PFSK-1 (cell line): ENCODE measurements at regions not wholly inside any gene's neighbourhood (a gene's known extent, or its start where the extent isn't known, plus 50 kb on each side); places are given as distances from the start of the nearest gene placed in this dataset.

ENCODE experiments used
- FOXP2 ChIP-seq: optimal IDR thresholded peaks from 2 replicates; pipeline ENCODE3; 2011; ENCODE audit warnings: borderline replicate concordance, control low read depth, inconsistent platforms; ENCODE audit not compliant: insufficient read depth; ENCODE audit errors: extremely low read length, extremely low read depth
- POLR2AphosphoS5 ChIP-seq: IDR thresholded peaks from 2 replicates; pipeline ENCODE4 v1.6.1; 2012; ENCODE audit warnings: low read depth, mild to moderate bottlenecking, control low read depth, low read length, moderate library complexity
- SIN3A ChIP-seq: IDR thresholded peaks from 2 replicates; pipeline ENCODE4 v1.6.1; 2012; ENCODE audit warnings: mild to moderate bottlenecking, low read length, moderate library complexity, borderline replicate concordance; ENCODE audit not compliant: insufficient read depth
- TAF1 ChIP-seq: IDR thresholded peaks from 2 replicates; pipeline ENCODE4 v1.6.1; 2012; ENCODE audit warnings: low read length, control low read depth, borderline replicate concordance; ENCODE audit not compliant: insufficient read depth
- TF ChIP-seq, protein P1 (sequence below), 2 experiments: IDR thresholded peaks; 2 replicates each; pipeline versions ENCODE4 v1.6.1 to v1.8.0; 2011 to 2012; ENCODE audit warnings: low read depth in 2 of 2, low read length in 2 of 2, control low read depth in 1 of 2, inconsistent platforms in 1 of 2, mild to moderate bottlenecking in 1 of 2, moderate library complexity in 1 of 2; ENCODE audit not compliant: insufficient read depth in 1 of 2

DNA sequence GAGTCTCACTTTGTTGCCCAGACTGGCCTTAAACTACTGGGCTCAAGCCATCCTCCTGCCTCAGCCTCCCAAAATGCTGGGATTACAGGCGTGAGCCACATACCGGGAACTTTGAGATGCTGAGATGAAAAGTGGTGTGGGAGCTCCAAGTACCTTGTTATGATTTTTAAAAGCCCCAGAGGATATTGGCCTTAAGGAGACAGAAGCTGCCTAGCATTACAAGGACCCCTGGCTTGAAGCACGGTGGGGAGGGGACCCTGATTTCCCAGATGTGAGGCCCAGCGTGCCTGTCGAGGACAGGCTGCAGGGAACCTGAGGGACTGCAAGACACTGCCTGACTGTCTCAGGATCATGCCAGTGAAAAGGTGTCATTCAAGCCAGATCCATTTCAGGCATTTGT, 75.3 kb upstream of the TIAM2 start:
- TF ChIP-seq TAF1 (no peak), SIN3A (no peak), FOXP2 (no peak), POLR2AphosphoS5 (no peak)
- TF ChIP-seq, protein P1, sequence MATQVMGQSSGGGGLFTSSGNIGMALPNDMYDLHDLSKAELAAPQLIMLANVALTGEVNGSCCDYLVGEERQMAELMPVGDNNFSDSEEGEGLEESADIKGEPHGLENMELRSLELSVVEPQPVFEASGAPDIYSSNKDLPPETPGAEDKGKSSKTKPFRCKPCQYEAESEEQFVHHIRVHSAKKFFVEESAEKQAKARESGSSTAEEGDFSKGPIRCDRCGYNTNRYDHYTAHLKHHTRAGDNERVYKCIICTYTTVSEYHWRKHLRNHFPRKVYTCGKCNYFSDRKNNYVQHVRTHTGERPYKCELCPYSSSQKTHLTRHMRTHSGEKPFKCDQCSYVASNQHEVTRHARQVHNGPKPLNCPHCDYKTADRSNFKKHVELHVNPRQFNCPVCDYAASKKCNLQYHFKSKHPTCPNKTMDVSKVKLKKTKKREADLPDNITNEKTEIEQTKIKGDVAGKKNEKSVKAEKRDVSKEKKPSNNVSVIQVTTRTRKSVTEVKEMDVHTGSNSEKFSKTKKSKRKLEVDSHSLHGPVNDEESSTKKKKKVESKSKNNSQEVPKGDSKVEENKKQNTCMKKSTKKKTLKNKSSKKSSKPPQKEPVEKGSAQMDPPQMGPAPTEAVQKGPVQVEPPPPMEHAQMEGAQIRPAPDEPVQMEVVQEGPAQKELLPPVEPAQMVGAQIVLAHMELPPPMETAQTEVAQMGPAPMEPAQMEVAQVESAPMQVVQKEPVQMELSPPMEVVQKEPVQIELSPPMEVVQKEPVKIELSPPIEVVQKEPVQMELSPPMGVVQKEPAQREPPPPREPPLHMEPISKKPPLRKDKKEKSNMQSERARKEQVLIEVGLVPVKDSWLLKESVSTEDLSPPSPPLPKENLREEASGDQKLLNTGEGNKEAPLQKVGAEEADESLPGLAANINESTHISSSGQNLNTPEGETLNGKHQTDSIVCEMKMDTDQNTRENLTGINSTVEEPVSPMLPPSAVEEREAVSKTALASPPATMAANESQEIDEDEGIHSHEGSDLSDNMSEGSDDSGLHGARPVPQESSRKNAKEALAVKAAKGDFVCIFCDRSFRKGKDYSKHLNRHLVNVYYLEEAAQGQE (IDR thresholded peaks at IDR 0.05; ENCODE audit: insufficient read depth in 1 of 2, low read depth in 2 of 2, low read length in 2 of 2) = no peak

DNA sequence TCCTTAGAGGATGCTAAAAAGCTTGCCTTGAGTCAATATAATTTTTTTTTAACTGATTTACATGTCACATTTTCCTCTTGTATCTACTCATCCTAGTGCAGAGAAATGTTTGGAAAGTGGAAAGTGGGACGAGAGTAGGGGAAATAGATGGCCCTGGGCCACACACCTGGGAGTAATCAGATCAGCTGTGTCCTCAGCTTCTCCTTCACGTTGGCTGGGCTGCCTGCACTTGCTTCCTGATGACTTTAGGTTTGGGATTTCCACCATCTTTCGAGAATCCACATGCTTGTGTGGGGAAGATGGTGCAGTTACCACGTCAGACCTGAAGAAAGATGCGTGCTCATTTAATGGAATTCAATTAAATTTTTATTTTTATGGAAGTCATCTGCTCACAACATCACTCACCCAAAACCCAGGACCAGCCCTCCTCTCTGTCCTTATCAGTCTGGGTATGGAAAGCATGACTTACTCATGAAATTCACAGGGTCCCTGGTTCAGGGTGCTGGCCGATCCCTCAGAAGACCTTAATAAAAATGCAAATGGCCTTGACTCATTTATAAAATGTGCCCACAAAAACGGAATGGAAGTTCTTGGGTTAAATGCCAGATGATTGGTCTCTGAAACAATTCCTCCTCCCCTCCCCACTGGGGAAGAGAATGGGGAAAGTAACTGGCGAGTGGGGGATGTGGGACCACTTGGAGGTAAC, 74.5 kb upstream of the TIAM2 start:
- TF ChIP-seq FOXP2 (no peak), SIN3A (no peak), POLR2AphosphoS5 (no peak), TAF1 (no peak)
- TF ChIP-seq, protein P1 (IDR thresholded peaks at IDR 0.05; ENCODE audit: insufficient read depth in 1 of 2, low read depth in 2 of 2, low read length in 2 of 2) = no peak

DNA sequence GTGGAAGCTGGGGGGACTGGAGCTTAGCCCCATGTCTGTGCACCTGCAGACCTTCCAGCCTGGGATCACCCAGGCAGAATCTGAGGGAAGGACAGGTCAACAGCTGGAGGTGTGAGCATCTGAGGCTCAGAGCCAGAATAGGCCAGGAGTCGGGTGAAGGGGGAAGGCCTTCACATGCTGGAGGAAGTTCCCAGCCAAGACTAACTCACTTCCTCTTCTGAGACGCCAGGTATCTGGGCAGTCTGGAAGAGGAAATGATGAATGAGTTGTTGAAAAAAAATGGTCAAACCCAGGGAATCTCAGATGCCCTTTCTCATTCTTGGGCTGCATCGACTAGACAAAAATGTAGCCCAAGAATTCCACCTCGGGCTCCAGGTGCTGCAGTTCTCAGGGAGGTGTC, 73.6 kb upstream of the TIAM2 start:
- TF ChIP-seq SIN3A = no peak
- no peak for TF ChIP-seq FOXP2
- TF ChIP-seq POLR2AphosphoS5 = no peak
- TF ChIP-seq, protein P1 (IDR thresholded peaks at IDR 0.05; ENCODE audit: insufficient read depth in 1 of 2, low read depth in 2 of 2, low read length in 2 of 2) = no peak
- TF ChIP-seq TAF1 = no peak

DNA sequence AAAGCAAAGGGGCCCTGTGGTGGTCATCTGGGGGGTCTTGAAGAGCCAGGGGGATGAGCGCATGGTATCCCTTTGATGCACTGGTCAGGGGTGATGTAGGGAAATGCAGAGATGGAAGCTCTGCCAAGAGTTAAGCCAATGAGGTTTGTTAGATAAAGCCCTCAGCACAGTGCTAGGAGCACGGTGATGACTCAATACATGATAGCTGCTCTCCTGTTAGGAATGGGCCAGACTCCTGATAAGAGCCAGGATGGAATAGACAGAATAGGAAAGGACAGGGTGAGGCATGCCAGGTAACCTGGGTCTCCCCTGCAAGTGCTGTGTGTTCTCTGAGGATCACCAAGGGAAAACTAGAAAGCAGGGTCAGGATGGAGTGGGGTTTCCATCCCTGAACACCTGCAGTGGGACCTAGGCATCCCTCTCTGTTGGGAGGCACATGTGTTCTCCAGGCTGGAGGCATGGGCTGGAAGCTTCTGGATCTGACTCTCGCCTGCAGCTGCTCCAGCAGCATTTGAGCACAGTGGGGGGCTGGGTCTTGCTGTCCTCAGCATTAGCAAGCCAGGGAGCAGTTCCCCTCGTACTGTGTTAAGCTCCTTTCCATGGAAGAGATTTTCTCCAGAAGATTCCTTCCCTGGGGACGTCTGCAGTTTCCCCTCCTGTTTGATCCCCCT, 71.8 kb upstream of the TIAM2 start:
- TF ChIP-seq TAF1 = no peak
- TF ChIP-seq, protein P1 (IDR thresholded peaks at IDR 0.05; ENCODE audit: insufficient read depth in 1 of 2, low read depth in 2 of 2, low read length in 2 of 2) = no peak
- TF ChIP-seq POLR2AphosphoS5 = no peak
- no peak for TF ChIP-seq FOXP2
- no peak for TF ChIP-seq SIN3A
